HEK293T (cell line): ENCODE measurements at regions not wholly inside any gene's neighbourhood (a gene's known extent, or its start where the extent isn't known, plus 50 kb on each side); places are given as distances from the start of the nearest gene placed in this dataset.

Source experiments
- ARNT ChIP-seq: fragments of 450-650 bp; IDR thresholded peaks from 2 replicates; pipeline ENCODE4 v1.6.1; 2017; ENCODE audit warnings: mild to moderate bottlenecking
- BHLHE40 ChIP-seq: fragments of 450-650 bp; IDR thresholded peaks from 2 replicates; pipeline ENCODE4 v1.6.1; 2016; ENCODE audit warnings: mild to moderate bottlenecking, moderate library complexity, borderline replicate concordance
- FOXA1 ChIP-seq: fragments of 450-650 bp; IDR thresholded peaks from 2 replicates; pipeline ENCODE4 v1.6.1; 2016; ENCODE audit warnings: mild to moderate bottlenecking
- FOXK2 ChIP-seq: fragments of 450-650 bp; IDR thresholded peaks from 2 replicates; pipeline ENCODE4 v1.6.1; 2016; ENCODE audit warnings: mild to moderate bottlenecking
- FOXM1 ChIP-seq: fragments of 450-650 bp; IDR thresholded peaks from 2 replicates; pipeline ENCODE4 v1.6.1; 2017; ENCODE audit warnings: mild to moderate bottlenecking, borderline replicate concordance
- HDGF ChIP-seq: fragments of 450-650 bp; IDR thresholded peaks from 2 replicates; pipeline ENCODE4 v1.6.1; 2017; ENCODE audit warnings: antibody characterized with exemption, borderline replicate concordance
- LEF1 ChIP-seq: fragments of 450-650 bp; IDR thresholded peaks from 2 replicates; pipeline ENCODE4 v1.6.1; 2017; ENCODE audit warnings: mild to moderate bottlenecking, borderline replicate concordance
- PKNOX1 ChIP-seq: fragments of 450-650 bp; IDR thresholded peaks from 2 replicates; pipeline ENCODE4 v1.6.1; 2016
- SP1 ChIP-seq: fragments of 450-650 bp; IDR thresholded peaks from 2 replicates; pipeline ENCODE4 v1.6.1; 2017
- SUZ12 ChIP-seq: fragments of 450-650 bp; IDR thresholded peaks from 2 replicates; pipeline ENCODE4 v1.6.1; 2016; ENCODE audit warnings: mild to moderate bottlenecking
- ZNF384 ChIP-seq: fragments of 450-650 bp; IDR thresholded peaks from 2 replicates; pipeline ENCODE4 v1.6.1; 2016

DNA sequence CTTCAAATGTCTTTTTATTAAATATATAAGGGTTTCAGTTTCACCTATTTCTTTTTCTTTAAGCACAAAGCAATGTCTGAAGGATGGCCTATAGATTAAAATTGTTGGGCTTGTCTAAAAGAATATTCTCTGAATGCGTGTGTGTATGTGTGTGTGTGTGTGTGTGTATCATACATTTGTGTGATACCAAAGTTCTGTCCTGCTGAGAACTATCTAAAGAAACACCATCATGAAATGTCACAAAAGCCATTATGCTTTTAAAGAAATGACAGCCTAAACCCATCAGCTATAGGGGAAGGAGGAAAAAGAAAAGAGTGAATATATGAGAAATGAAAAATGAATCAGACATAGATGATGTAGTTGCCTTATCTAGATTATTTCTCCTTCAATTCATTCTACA lies 1501.5 kb upstream of the TENM3 start:
- TF ChIP-seq SUZ12 (no peak), ARNT (no peak), BHLHE40 (no peak), SP1 (no peak), PKNOX1 (no peak), HDGF (no peak), FOXM1 (no peak), FOXA1 (no peak), FOXK2 (no peak), LEF1 (no peak), ZNF384 (no peak)
